Osteocyte (in vitro differentiated cells): ENCODE measurements at regions not wholly inside any gene's neighbourhood (a gene's known extent, or its start where the extent isn't known, plus 50 kb on each side); places are given as distances from the start of the nearest gene placed in this dataset.
A peak's percentile ranks its signal among the peaks of the same experiment; 100 is the strongest.

Source experiments
- DNase-seq: peaks from one replicate; pipeline ENCODE4 v3.0.0; 2021; ENCODE audit warnings: mixed read lengths; ENCODE audit not compliant: unreplicated experiment; ENCODE audit errors: extremely low spot score
- H3K27ac Mint-ChIP-seq: one replicate; pipeline ENCODE4 v1.8.0; 2021; ENCODE audit warnings: mild to moderate bottlenecking, mixed read lengths; ENCODE audit not compliant: unreplicated experiment
- H3K27me3 Mint-ChIP-seq: one replicate; pipeline ENCODE4 v1.8.0; 2021; ENCODE audit warnings: mixed read lengths; ENCODE audit not compliant: unreplicated experiment
- H3K36me3 Mint-ChIP-seq: one replicate; pipeline ENCODE4 v1.8.0; 2021; ENCODE audit warnings: mixed read lengths; ENCODE audit not compliant: unreplicated experiment
- H3K4me1 Mint-ChIP-seq: one replicate; pipeline ENCODE4 v1.8.0; 2021; ENCODE audit warnings: mixed read lengths; ENCODE audit not compliant: unreplicated experiment
- H3K4me3 Mint-ChIP-seq: one replicate; pipeline ENCODE4 v1.8.0; 2021; ENCODE audit warnings: mild to moderate bottlenecking, moderate library complexity, mixed read lengths; ENCODE audit not compliant: unreplicated experiment
- H3K9me3 Mint-ChIP-seq: one replicate; pipeline ENCODE4 v1.8.0; 2021; ENCODE audit warnings: mixed read lengths; ENCODE audit not compliant: unreplicated experiment
- TF ChIP-seq, protein P1 (sequence below): fragments of 200-600 bp; sonication (generic); IDR thresholded peaks from 2 replicates; pipeline ENCODE4 v1.5.0; 2021; ENCODE audit warnings: antibody characterized with exemption, mild to moderate bottlenecking, moderate library complexity

DNA sequence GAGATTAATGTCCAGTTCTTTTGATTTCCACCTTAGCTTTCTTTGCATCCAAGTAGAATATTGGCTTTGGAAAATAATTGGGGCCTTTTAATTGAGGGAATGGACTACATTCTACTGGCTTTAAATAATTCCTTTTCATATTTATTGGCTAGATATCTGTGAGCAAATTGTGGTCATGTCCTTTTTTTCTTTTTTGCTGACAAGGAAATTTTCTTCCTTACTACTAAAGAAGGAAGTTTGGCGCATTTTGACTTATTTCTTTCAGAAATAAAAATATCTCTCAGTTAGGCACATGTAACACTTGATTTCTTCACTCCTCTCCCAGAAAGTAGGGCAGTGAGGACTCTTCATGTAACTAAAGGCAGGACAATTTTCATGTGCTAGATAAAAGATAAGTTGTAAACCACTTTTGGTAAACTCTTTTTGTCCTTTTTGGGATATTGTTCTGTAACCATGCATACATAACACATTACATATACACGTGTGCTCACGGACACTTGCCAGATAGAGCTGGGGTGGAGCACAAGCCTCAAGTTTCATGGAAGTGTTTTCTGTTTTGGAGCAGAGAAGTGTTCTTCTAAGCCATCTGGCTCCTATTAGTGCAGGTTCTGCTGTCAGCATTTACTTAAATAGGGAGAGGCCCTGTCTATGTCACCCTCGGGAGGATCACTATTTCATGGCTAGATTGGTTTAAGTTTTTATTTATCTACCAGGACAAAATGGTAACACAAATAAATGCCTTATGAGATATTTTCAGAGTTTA, 85.1 kb upstream of the LRIG3 start:
- TF ChIP-seq, protein P1, sequence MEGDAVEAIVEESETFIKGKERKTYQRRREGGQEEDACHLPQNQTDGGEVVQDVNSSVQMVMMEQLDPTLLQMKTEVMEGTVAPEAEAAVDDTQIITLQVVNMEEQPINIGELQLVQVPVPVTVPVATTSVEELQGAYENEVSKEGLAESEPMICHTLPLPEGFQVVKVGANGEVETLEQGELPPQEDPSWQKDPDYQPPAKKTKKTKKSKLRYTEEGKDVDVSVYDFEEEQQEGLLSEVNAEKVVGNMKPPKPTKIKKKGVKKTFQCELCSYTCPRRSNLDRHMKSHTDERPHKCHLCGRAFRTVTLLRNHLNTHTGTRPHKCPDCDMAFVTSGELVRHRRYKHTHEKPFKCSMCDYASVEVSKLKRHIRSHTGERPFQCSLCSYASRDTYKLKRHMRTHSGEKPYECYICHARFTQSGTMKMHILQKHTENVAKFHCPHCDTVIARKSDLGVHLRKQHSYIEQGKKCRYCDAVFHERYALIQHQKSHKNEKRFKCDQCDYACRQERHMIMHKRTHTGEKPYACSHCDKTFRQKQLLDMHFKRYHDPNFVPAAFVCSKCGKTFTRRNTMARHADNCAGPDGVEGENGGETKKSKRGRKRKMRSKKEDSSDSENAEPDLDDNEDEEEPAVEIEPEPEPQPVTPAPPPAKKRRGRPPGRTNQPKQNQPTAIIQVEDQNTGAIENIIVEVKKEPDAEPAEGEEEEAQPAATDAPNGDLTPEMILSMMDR = no peak
- no peak overlapping the region for H3K4me3 Mint-ChIP-seq
- H3K27ac Mint-ChIP-seq = peak overlapping the region; percentile 88
- DNase-seq = no peak
- H3K9me3 Mint-ChIP-seq = no peaks in the 10 kb centered on the region
- H3K27me3 Mint-ChIP-seq = no peaks in the 10 kb centered on the region
- no peaks in the 10 kb centered on the region for H3K36me3 Mint-ChIP-seq
- peaks cover 31% of the 10 kb centered on the region for H3K4me1 Mint-ChIP-seq

DNA sequence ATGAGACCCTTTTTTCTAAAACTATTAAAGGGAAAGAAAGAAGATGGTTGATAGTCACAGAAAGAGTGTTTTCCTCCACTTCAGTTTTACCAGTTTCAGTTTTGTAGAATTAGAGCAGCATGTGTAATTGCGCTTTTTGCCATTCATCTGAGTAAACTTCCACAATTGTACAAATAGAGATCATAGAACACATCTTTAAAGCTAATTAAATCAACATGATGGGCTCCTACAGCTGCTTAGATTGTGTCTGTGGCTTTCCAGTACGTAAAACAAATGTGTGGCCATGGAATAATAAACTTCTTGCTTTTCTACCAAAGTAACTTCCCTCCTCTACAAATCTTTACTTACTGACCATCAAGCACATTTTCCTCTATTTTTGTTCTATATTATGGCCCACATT, 84.2 kb upstream of the LRIG3 start:
- peaks cover 31% of the 10 kb centered on the region for H3K4me1 Mint-ChIP-seq
- no peaks in the 10 kb centered on the region for H3K9me3 Mint-ChIP-seq
- no peak for DNase-seq
- no peaks in the 10 kb centered on the region for H3K36me3 Mint-ChIP-seq
- TF ChIP-seq, protein P1 = no peak
- H3K27me3 Mint-ChIP-seq = no peaks in the 10 kb centered on the region
- H3K4me3 Mint-ChIP-seq = no peak overlapping the region
- H3K27ac Mint-ChIP-seq = no peak overlapping the region

DNA sequence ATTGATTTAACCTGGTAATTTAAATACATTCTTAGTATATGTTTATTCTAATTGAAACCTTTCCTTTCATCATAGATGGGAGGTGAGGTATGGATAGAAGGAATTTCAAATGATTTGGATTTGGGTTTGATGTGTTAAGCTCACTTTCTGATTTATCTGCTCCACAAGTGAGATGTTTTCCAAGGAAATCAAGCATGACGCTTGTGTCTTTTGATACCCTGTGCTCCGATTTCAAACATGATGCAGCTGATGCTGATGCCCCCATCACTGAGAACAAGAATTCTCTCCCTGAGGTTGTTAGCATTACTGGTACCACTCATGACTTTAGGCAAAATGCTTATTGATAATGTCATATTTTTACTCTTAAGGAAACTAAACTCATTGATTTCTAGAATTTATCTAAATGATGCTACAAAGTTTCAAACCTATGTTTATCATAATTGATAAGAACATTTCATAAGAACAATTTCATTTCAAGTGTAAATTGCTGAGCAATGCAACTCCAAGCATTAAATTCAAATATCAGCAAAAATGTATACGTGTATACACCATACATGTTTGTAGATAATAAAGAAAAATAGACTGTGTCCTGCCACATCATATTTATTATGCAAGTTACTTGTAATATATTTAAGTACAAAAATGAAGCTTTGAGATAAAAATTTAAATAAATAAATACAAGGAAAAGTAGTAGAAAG, 75.5 kb upstream of the LRIG3 start:
- no peaks in the 10 kb centered on the region for H3K36me3 Mint-ChIP-seq
- no peak for DNase-seq
- TF ChIP-seq, protein P1 = no peak
- peaks cover 3% of the 10 kb centered on the region for H3K9me3 Mint-ChIP-seq
- no peaks in the 10 kb centered on the region for H3K4me1 Mint-ChIP-seq
- no peak overlapping the region for H3K4me3 Mint-ChIP-seq
- no peak overlapping the region for H3K27ac Mint-ChIP-seq
- H3K27me3 Mint-ChIP-seq = no peaks in the 10 kb centered on the region

DNA sequence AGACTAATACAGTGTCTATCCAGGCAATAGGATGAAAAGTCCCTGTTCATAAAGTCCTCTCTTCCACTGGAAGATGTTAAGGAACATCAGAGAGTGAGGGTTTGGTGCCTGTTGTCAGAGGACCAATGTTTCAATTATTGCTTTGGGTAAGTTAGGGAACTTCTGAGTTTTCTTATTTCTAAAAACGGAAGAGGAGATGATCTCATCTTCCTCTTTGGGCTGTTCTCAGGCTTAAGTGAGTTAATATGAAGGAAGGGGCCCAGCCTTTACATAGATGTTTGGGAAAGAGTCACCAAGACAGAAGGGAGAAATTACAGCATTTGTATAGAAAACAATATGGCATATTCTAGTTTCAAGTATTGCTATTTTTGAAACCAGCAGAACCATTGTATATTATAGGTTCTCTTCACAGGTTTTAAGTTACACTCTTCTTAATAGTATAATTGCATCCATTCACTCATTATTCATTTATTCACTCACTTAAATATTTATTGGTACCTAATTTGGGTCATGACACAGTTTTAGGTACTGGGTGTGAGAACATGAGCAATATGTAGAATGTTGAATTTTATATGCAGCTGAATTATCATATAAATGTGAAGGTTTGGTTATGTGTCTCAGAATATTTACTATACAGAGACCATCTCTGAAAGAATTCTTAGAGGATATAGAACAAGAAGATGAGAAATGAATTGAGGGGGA, 68.5 kb upstream of the LRIG3 start:
- Mint-ChIP-seq H3K9me3 (peaks cover 12% of the 10 kb centered on the region), H3K36me3 (peaks cover 7% of the 10 kb centered on the region), H3K27me3 (no peaks in the 10 kb centered on the region), H3K27ac (no peak overlapping the region), H3K4me3 (no peak overlapping the region), H3K4me1 (no peaks in the 10 kb centered on the region)
- DNase-seq = no peak
- TF ChIP-seq, protein P1 = no peak

DNA sequence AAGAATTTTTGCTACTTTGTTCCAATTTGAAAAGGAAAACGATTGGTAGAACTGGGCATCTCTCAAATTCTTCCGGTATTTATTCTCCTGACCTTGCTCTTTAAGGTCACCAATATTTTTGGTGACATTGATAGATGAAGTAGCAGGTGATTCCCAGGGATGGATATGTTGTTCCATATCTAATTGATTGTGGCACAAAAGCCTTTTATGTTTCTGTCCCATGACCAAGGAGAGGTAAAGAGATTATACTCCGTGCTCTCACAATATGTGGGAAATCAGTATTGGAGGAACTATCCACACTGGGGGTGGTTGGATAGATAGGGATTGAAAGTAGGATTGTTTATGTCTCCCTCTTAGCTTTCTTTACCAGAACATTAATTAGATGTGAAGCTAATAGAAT, 61.7 kb upstream of the LRIG3 start:
- no peak for DNase-seq
- H3K27ac Mint-ChIP-seq = no peak overlapping the region
- TF ChIP-seq, protein P1 = no peak
- H3K4me1 Mint-ChIP-seq = peaks cover 3% of the 10 kb centered on the region
- H3K9me3 Mint-ChIP-seq = no peaks in the 10 kb centered on the region
- no peaks in the 10 kb centered on the region for H3K27me3 Mint-ChIP-seq
- H3K4me3 Mint-ChIP-seq = no peak overlapping the region
- H3K36me3 Mint-ChIP-seq = peaks cover 1% of the 10 kb centered on the region
